Vagina (tissue), 2 donors: ENCODE measurements at regions not wholly inside any gene's neighbourhood (a gene's known extent, or its start where the extent isn't known, plus 50 kb on each side); places are given as distances from the start of the nearest gene placed in this dataset.

Experiments
- POLR2AphosphoS5 ChIP-seq, 2 donors: sonication (generic); formaldehyde crosslinking; IDR thresholded peaks; one replicate each; pipeline ENCODE4 v1.9.0; 2017; ENCODE audit warnings: antibody characterized with exemption in 2 of 2, mild to moderate bottlenecking in 2 of 2, low read depth in 1 of 2; ENCODE audit not compliant: insufficient read depth in 1 of 2
- TF ChIP-seq, protein P1 (sequence below), 3 experiments: fragments of 450-650 bp in 2 of 3; fragments of 200-600 bp in 1 of 3; sonication (generic) in 1 of 3; IDR thresholded peaks; one replicate each; pipeline ENCODE4 v1.5.1; 2017 to 2019; ENCODE audit warnings: antibody characterized with exemption in 3 of 3, mild to moderate bottlenecking in 2 of 3, moderate library complexity in 2 of 3

DNA sequence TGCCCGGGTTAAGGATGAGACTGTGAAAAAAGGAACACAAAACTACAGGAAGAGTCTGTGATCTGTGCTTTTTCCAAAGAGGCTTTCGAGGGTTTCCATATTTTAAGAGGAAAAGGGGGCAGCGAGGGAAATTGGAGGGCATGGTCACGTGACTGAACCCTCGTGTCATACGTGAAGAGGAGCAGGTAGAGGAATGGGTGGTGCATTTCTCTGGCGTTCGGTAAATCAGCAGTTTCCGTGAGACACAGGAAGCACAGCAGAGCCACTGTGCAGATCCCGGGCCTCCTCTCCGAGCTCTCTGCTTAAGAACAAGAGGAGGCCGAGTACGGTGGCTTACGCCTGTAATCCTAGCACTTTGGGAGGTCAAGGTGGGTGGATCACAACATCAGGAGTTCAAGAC is 219.7 kb downstream of the NDUFA10 start:
- TF ChIP-seq POLR2AphosphoS5 (IDR thresholded peaks at IDR 0.05; ENCODE audit: insufficient read depth in 1 of 2, low read depth in 1 of 2): no peak
- TF ChIP-seq, protein P1, sequence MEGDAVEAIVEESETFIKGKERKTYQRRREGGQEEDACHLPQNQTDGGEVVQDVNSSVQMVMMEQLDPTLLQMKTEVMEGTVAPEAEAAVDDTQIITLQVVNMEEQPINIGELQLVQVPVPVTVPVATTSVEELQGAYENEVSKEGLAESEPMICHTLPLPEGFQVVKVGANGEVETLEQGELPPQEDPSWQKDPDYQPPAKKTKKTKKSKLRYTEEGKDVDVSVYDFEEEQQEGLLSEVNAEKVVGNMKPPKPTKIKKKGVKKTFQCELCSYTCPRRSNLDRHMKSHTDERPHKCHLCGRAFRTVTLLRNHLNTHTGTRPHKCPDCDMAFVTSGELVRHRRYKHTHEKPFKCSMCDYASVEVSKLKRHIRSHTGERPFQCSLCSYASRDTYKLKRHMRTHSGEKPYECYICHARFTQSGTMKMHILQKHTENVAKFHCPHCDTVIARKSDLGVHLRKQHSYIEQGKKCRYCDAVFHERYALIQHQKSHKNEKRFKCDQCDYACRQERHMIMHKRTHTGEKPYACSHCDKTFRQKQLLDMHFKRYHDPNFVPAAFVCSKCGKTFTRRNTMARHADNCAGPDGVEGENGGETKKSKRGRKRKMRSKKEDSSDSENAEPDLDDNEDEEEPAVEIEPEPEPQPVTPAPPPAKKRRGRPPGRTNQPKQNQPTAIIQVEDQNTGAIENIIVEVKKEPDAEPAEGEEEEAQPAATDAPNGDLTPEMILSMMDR (IDR thresholded peaks at IDR 0.05): no peak
